ENCODE measurements at regions not wholly inside any gene's neighbourhood (a gene's known extent, or its start where the extent isn't known, plus 50 kb on each side); places are given as distances from the start of the nearest gene placed in this dataset.

DNA sequence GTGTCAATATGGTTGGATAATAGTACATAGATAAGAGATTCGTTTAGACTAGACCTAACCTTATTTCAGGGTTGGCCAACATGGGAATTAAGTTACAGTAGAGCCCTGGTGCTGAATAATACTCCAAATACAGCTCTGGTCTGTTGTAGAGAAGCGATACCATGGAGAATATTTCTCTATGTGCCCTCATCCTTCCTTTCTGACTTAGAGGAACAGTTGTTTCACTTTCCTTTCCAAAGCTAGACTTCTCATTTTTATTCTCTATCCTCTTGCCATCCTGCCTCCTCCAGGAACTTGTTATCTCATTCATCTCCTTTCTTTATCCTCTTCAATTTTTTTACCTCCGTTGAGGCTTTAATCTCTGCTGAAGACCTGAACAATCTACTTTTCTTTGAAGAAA lies 68.9 kb downstream of the EDN1 start:
- TF ChIP-seq, protein P1, sequence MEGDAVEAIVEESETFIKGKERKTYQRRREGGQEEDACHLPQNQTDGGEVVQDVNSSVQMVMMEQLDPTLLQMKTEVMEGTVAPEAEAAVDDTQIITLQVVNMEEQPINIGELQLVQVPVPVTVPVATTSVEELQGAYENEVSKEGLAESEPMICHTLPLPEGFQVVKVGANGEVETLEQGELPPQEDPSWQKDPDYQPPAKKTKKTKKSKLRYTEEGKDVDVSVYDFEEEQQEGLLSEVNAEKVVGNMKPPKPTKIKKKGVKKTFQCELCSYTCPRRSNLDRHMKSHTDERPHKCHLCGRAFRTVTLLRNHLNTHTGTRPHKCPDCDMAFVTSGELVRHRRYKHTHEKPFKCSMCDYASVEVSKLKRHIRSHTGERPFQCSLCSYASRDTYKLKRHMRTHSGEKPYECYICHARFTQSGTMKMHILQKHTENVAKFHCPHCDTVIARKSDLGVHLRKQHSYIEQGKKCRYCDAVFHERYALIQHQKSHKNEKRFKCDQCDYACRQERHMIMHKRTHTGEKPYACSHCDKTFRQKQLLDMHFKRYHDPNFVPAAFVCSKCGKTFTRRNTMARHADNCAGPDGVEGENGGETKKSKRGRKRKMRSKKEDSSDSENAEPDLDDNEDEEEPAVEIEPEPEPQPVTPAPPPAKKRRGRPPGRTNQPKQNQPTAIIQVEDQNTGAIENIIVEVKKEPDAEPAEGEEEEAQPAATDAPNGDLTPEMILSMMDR (IDR thresholded peaks at IDR 0.05; ENCODE audit: low read length), result no peak
- TF ChIP-seq EZH2 (IDR thresholded peaks at IDR 0.05; ENCODE audit: borderline replicate concordance, low read length), result no peak
